ENCODE measurements at regions not wholly inside any gene's neighbourhood (a gene's known extent, or its start where the extent isn't known, plus 50 kb on each side); places are given as distances from the start of the nearest gene placed in this dataset.

DNA sequence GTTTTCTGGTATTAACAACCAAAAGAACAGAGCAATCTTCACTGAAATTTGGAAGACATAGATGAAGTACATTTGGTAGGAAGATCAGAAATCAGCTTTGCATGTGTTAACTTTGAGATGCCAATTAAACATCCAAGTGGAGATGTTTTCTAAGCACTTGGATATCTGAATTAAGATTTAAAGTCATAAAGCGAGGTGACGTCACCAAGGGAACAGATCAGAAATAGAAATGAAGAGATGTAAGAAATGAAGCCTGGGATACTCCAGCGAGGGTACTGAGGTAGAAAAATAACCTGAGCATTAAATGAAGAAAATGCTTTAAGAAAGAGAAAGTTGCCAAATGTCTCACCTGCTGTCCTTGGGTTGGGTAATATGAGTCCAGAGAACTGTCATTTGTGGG lies 1223.3 kb downstream of the MAT2B start:
- whole genome bisulfite sequencing, result 91% methylated on average over 3 of the region's 3 CpGs
- H2AFZ ChIP-seq (ENCODE audit: low read depth, low read length), result no peak overlapping the region
- peaks cover 2% of the 10 kb centered on the region for H3K9me3 ChIP-seq (ENCODE audit: control insufficient read depth, low read length)
- no peak overlapping the region for H3K18ac ChIP-seq (ENCODE audit: low read depth in 1 of 2, low read length in 2 of 2)
- H3K4me3 ChIP-seq (ENCODE audit: insufficient read depth in 1 of 2, low read depth in 1 of 2, low read length in 2 of 2), result no peak overlapping the region
- no peak overlapping the region for H2BK15ac ChIP-seq (ENCODE audit: low read depth, poor library complexity, severe bottlenecking)
- no peak overlapping the region for H2AK5ac ChIP-seq (ENCODE audit: low read length, severe bottlenecking)
- H3K4ac ChIP-seq (ENCODE audit: low read depth in 1 of 2, low read length in 2 of 2), result no peak overlapping the region
- H4K91ac ChIP-seq (ENCODE audit: low read length), result no peak overlapping the region
- H2BK120ac ChIP-seq (ENCODE audit: low read depth, low read length), result no peak overlapping the region
- H2BK5ac ChIP-seq (ENCODE audit: low read depth, low read length, poor library complexity, severe bottlenecking), result no peak overlapping the region
- H3K27me3 ChIP-seq (ENCODE audit: control insufficient read depth in 1 of 2, insufficient read depth in 1 of 2, low read length in 2 of 2), result no peaks in the 10 kb centered on the region
- no peak overlapping the region for H3K27ac ChIP-seq (ENCODE audit: low read length, poor library complexity, severe bottlenecking)
- no peak overlapping the region for H3K23ac ChIP-seq (ENCODE audit: low read length in 2 of 2)
- no peak overlapping the region for H3K9ac ChIP-seq (ENCODE audit: low read length)
- H3K79me1 ChIP-seq (replicated peaks; ENCODE audit: low read length, poor library complexity, severe bottlenecking), result no peaks in the 10 kb centered on the region
- H3K4me2 ChIP-seq (ENCODE audit: low read length, poor library complexity, severe bottlenecking), result no peak overlapping the region
- DNase-seq, result no peak
- no peak overlapping the region for H2BK12ac ChIP-seq (ENCODE audit: low read length in 2 of 2)
- H3K4me1 ChIP-seq (ENCODE audit: control insufficient read depth, insufficient read depth, low read depth, low read length), result no peaks in the 10 kb centered on the region
- no peak overlapping the region for H3K14ac ChIP-seq (ENCODE audit: low read length in 2 of 2)
- H3K36me3 ChIP-seq (ENCODE audit: control insufficient read depth in 1 of 2, insufficient read depth in 2 of 2, low read depth in 1 of 2, low read length in 2 of 2), result no peaks in the 10 kb centered on the region
- H4K8ac ChIP-seq (ENCODE audit: low read length), result no peak overlapping the region

DNA sequence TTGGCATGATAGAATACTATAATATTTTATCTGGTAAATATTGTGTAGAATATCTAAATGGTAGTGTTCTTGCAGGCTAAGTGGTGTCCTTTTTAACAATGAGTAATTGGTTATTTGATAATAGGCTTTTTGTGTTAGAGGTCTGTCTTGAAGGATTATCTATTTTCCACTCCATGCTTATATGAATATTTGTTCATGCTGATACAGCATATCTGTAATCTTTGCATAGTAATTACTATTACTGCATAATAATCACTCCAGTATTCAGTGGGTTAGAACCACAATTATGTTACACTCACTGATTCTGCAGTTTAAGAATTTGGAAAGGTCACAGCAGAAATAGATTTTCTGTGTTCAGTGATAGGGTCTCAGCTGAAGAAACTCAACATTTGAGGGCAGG lies 1229.9 kb downstream of the MAT2B start:
- H3K4ac ChIP-seq (ENCODE audit: low read depth in 1 of 2, low read length in 2 of 2), result no peak overlapping the region
- H3K27me3 ChIP-seq (ENCODE audit: control insufficient read depth in 1 of 2, insufficient read depth in 1 of 2, low read length in 2 of 2), result no peaks in the 10 kb centered on the region
- no peak overlapping the region for H3K14ac ChIP-seq (ENCODE audit: low read length in 2 of 2)
- H3K9ac ChIP-seq (ENCODE audit: low read length), result no peak overlapping the region
- no peaks in the 10 kb centered on the region for H3K36me3 ChIP-seq (ENCODE audit: control insufficient read depth in 1 of 2, insufficient read depth in 2 of 2, low read depth in 1 of 2, low read length in 2 of 2)
- H3K23ac ChIP-seq (ENCODE audit: low read length in 2 of 2), result no peak overlapping the region
- H3K9me3 ChIP-seq (ENCODE audit: control insufficient read depth, low read length), result no peaks in the 10 kb centered on the region
- H2AFZ ChIP-seq (ENCODE audit: low read depth, low read length), result no peak overlapping the region
- no peak for DNase-seq
- H2BK15ac ChIP-seq (ENCODE audit: low read depth, poor library complexity, severe bottlenecking), result no peak overlapping the region
- no peak overlapping the region for H2BK12ac ChIP-seq (ENCODE audit: low read length in 2 of 2)
- H3K18ac ChIP-seq (ENCODE audit: low read depth in 1 of 2, low read length in 2 of 2), result no peak overlapping the region
- no peak overlapping the region for H4K91ac ChIP-seq (ENCODE audit: low read length)
- no peaks in the 10 kb centered on the region for H3K4me1 ChIP-seq (ENCODE audit: control insufficient read depth, insufficient read depth, low read depth, low read length)
- H2AK5ac ChIP-seq (ENCODE audit: low read length, severe bottlenecking), result no peak overlapping the region
- H3K4me3 ChIP-seq (ENCODE audit: insufficient read depth in 1 of 2, low read depth in 1 of 2, low read length in 2 of 2), result no peak overlapping the region
- no peak overlapping the region for H2BK5ac ChIP-seq (ENCODE audit: low read depth, low read length, poor library complexity, severe bottlenecking)
- no peak overlapping the region for H3K4me2 ChIP-seq (ENCODE audit: low read length, poor library complexity, severe bottlenecking)
- H2BK120ac ChIP-seq (ENCODE audit: low read depth, low read length), result no peak overlapping the region
- no peaks in the 10 kb centered on the region for H3K79me1 ChIP-seq (replicated peaks; ENCODE audit: low read length, poor library complexity, severe bottlenecking)
- no peak overlapping the region for H3K27ac ChIP-seq (ENCODE audit: low read length, poor library complexity, severe bottlenecking)
- H4K8ac ChIP-seq (ENCODE audit: low read length), result no peak overlapping the region

GRCh38 chr5:164741376-164741775 lies 1236.0 kb downstream of the MAT2B start:
- H3K79me1 ChIP-seq (replicated peaks; ENCODE audit: low read length, poor library complexity, severe bottlenecking), result no peaks in the 10 kb centered on the region
- H2AFZ ChIP-seq (ENCODE audit: low read depth, low read length), result no peak overlapping the region
- H2BK12ac ChIP-seq (ENCODE audit: low read length in 2 of 2), result no peak overlapping the region
- no peak overlapping the region for H3K4me2 ChIP-seq (ENCODE audit: low read length, poor library complexity, severe bottlenecking)
- H3K9ac ChIP-seq (ENCODE audit: low read length), result no peak overlapping the region
- H2AK5ac ChIP-seq (ENCODE audit: low read length, severe bottlenecking), result no peak overlapping the region
- H3K23ac ChIP-seq (ENCODE audit: low read length in 2 of 2), result no peak overlapping the region
- no peak overlapping the region for H4K8ac ChIP-seq (ENCODE audit: low read length)
- no peak overlapping the region for H3K18ac ChIP-seq (ENCODE audit: low read depth in 1 of 2, low read length in 2 of 2)
- WGBS, result 97% methylated on average over 2 of the region's 3 CpGs
- H3K4ac ChIP-seq (ENCODE audit: low read depth in 1 of 2, low read length in 2 of 2), result no peak overlapping the region
- no peak overlapping the region for H3K14ac ChIP-seq (ENCODE audit: low read length in 2 of 2)
- no peaks in the 10 kb centered on the region for H3K9me3 ChIP-seq (ENCODE audit: control insufficient read depth, low read length)
- H2BK15ac ChIP-seq (ENCODE audit: low read depth, poor library complexity, severe bottlenecking), result no peak overlapping the region
- H3K27me3 ChIP-seq (ENCODE audit: control insufficient read depth in 1 of 2, insufficient read depth in 1 of 2, low read length in 2 of 2), result no peaks in the 10 kb centered on the region
- DNase-seq, result no peak
- H2BK120ac ChIP-seq (ENCODE audit: low read depth, low read length), result no peak overlapping the region
- H3K4me1 ChIP-seq (ENCODE audit: control insufficient read depth, insufficient read depth, low read depth, low read length), result no peaks in the 10 kb centered on the region
- H3K27ac ChIP-seq (ENCODE audit: low read length, poor library complexity, severe bottlenecking), result no peak overlapping the region
- no peak overlapping the region for H3K4me3 ChIP-seq (ENCODE audit: insufficient read depth in 1 of 2, low read depth in 1 of 2, low read length in 2 of 2)
- no peak overlapping the region for H4K91ac ChIP-seq (ENCODE audit: low read length)
- H3K36me3 ChIP-seq (ENCODE audit: control insufficient read depth in 1 of 2, insufficient read depth in 2 of 2, low read depth in 1 of 2, low read length in 2 of 2), result no peaks in the 10 kb centered on the region
- no peak overlapping the region for H2BK5ac ChIP-seq (ENCODE audit: low read depth, low read length, poor library complexity, severe bottlenecking)

- H3K4ac ChIP-seq (ENCODE audit: low read depth in 1 of 2, low read length in 2 of 2), result no peak overlapping the region
- no peak overlapping the region for H3K4me3 ChIP-seq (ENCODE audit: insufficient read depth in 1 of 2, low read depth in 1 of 2, low read length in 2 of 2)
- no peak overlapping the region for H2BK12ac ChIP-seq (ENCODE audit: low read length in 2 of 2)
- H4K91ac ChIP-seq (ENCODE audit: low read length), result no peak overlapping the region
- H3K9ac ChIP-seq (ENCODE audit: low read length), result no peak overlapping the region
- DNase-seq, result no peak
- no peak overlapping the region for H3K18ac ChIP-seq (ENCODE audit: low read depth in 1 of 2, low read length in 2 of 2)
- 95% methylated on average over 3 of the region's 5 CpGs for WGBS
- no peak overlapping the region for H2BK15ac ChIP-seq (ENCODE audit: low read depth, poor library complexity, severe bottlenecking)
- no peak overlapping the region for H4K8ac ChIP-seq (ENCODE audit: low read length)
- H3K14ac ChIP-seq (ENCODE audit: low read length in 2 of 2), result no peak overlapping the region
- no peaks in the 10 kb centered on the region for H3K4me1 ChIP-seq (ENCODE audit: control insufficient read depth, insufficient read depth, low read depth, low read length)
- H2AFZ ChIP-seq (ENCODE audit: low read depth, low read length), result no peak overlapping the region
- no peak overlapping the region for H3K27ac ChIP-seq (ENCODE audit: low read length, poor library complexity, severe bottlenecking)
- no peak overlapping the region for H3K4me2 ChIP-seq (ENCODE audit: low read length, poor library complexity, severe bottlenecking)
- H3K36me3 ChIP-seq (ENCODE audit: control insufficient read depth in 1 of 2, insufficient read depth in 2 of 2, low read depth in 1 of 2, low read length in 2 of 2), result no peaks in the 10 kb centered on the region
- no peak overlapping the region for H2BK120ac ChIP-seq (ENCODE audit: low read depth, low read length)
- no peaks in the 10 kb centered on the region for H3K27me3 ChIP-seq (ENCODE audit: control insufficient read depth in 1 of 2, insufficient read depth in 1 of 2, low read length in 2 of 2)
- H3K79me1 ChIP-seq (replicated peaks; ENCODE audit: low read length, poor library complexity, severe bottlenecking), result no peaks in the 10 kb centered on the region
- no peaks in the 10 kb centered on the region for H3K9me3 ChIP-seq (ENCODE audit: control insufficient read depth, low read length)
- no peak overlapping the region for H3K23ac ChIP-seq (ENCODE audit: low read length in 2 of 2)
- no peak overlapping the region for H2BK5ac ChIP-seq (ENCODE audit: low read depth, low read length, poor library complexity, severe bottlenecking)
- no peak overlapping the region for H2AK5ac ChIP-seq (ENCODE audit: low read length, severe bottlenecking)
Observed at GRCh38 chr5:164742025-164742424, 1236.6 kb downstream of the MAT2B start.
